UCSD-AML1 (cell line): ENCODE measurements at regions not wholly inside any gene's neighbourhood (a gene's known extent, or its start where the extent isn't known, plus 50 kb on each side); places are given as distances from the start of the nearest gene placed in this dataset.
"Not testable (repeated sequence)": the region's sequence is repeated elsewhere in the genome, so short reads cannot be mapped to it uniquely, and the experiment has no call there.

Experiments
- DNase-seq: peaks from one replicate; lab custom pipeline; 2025; ENCODE audit not compliant: unreplicated experiment; lab: John Stamatoyannopoulos, UW

DNA sequence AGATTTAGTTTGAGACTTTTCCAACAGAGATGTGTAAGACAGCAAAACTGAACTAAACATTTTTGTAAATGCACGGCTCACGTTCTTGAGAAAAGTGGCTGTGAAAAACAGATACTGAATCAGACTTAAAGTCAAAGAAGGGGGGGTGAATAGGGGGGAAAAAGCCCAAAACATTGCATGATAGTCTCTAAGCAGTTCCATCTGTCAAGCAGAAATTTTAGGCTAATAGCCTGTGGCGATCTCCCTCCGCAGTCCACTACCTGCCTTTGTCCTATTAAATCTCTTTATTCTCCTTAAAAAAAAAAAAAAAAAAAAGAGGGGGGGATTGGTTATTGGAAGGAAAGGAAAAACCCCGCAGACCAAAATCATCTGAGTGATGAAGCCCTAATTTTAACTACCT, 217.6 kb upstream of the NFIA start:
- no peak for DNase-seq

GRCh38 chr1:60863131-60863530, 219.2 kb upstream of the NFIA start:
- DNase-seq: no peak

- no peak for DNase-seq
Measured at GRCh38 chr1:60861961-60862567, 220.3 kb upstream of the NFIA start.

- no peak for DNase-seq
Measured at GRCh38 chr1:60859111-60859510, 223.2 kb upstream of the NFIA start.

DNA sequence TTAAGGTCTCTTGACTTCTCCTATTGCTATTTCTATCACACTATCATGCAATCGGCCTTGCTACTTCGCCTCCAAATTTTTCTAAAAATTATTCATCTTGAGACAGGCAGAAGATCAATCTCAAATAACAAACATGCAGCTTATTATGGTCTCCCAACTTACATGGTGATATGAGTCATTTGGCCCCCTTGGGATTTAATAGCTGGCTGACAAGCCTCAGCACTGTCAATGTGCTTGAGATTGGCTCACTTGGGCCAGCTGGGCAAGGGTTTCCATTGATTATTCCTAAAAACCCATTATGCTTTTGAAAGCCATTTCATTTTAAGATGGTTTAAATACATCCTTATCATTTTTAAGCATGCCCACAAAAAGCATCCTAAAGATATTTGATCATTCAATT, 224.5 kb upstream of the NFIA start:
- no peak for DNase-seq

- DNase-seq: no peak
Measured at GRCh38 chr1:60850084-60850483, 232.3 kb upstream of the NFIA start.

DNA sequence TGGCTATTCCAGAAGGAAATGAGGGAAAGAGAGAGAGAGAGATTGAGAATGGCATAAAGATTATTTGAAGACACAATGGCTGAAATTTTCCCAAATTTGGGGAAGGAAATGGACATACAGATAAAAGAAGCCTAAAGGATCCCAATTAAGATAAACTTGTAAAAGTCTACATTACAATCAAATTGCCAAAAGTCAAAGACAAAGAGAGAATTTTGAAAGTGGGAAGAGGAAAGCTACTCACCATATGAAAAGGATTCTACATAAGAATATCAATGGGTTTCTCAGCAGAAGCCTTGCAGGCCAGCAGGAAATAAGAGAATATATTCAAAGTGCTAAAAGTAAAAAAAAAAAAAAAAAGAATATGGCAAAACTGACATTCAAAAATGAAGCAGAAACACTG, 233.0 kb upstream of the NFIA start:
- no peak for DNase-seq

GRCh38 chr1:60848583-60849188, 233.7 kb upstream of the NFIA start:
- no peak for DNase-seq

GRCh38 chr1:60847855-60848582, 234.3 kb upstream of the NFIA start:
- DNase-seq: no peak

GRCh38 chr1:60847391-60847790, 235.0 kb upstream of the NFIA start:
- no peak for DNase-seq

GRCh38 chr1:60845659-60846058, 236.7 kb upstream of the NFIA start:
- DNase-seq: not testable (repeated sequence)

GRCh38 chr1:60842304-60842703, 240.1 kb upstream of the NFIA start:
- no peak for DNase-seq

DNA sequence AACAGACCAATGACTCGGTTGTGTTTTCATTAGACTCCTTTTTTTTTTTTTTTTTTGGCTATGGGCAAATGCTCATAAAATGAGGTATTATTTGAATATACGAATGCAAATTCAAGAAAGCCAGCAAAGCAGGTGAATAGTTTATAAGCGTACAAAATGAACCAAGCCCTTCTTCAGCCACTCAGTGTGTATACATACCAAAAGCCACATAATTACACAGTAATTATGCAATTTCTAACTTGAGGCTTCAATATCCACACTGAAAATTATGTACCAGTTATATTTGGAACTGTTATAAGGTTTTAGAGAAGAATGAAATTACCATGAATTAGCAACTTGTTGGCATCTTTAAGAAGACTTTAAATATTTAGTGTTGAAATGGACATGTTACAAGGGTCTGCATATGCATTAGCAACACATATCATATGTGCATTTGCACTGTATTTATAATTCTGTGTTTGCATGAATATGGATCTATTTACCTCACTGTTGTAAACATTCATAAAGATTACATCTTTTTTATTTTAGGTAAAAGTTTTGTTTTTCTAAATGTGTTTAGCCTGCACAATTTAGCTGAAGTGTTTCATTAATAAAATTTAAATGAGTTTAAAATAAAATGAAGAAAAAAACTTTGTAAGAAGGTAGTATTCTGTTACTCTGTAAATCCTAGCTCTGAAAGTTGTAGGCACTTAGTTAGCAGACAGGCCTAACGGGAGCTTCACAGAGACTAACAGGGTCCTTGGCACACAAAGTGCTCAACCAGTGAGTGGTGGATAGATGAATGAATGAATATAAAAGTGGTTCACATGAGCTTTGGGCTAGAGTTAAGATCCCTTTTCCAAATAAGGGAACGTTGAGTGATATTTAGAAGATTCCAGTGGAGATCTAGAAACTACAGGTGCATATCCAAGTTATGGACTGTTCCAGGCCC, 241.0 kb upstream of the NFIA start:
- no peak for DNase-seq

DNA sequence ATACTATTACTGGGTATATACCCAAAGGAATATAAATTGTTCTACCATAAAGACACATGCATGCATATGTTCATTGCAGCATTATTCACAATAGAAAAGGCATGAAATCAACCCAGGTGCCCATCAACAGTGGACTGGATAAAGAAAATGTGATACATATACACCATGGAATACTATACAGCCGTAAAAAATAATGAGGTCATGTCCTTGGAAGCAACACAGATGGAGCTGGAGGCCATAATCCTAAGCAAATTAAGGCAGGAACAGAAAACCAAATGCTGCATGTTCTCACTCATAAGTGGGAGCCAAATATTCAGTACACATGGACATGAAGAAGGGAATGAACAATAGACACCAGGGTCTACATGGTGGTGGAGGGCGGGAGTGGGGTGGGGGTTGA, 241.9 kb upstream of the NFIA start:
- not testable (repeated sequence) for DNase-seq

DNA sequence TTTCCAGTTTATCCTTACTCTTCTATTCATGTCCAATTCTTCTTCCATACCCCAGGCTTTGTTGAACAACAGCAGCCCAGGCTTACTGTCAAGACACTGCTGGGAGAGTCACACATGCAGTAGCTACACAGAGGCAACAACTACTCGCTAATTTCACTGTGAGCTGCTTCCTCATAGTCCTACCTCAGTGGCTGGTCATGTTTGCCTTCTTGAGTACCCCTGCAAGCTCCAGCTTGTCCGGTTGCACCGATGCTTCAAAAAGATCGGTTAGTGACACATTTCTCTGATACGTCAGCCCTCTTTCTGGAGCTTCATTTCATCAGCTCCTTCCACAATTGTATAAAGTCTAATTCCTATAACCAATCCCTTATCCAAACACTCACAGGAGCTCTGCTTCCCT, 246.7 kb upstream of the NFIA start:
- no peak for DNase-seq

- DNase-seq: no peak
Measured at GRCh38 chr1:60833173-60833572, 249.2 kb upstream of the NFIA start.

DNA sequence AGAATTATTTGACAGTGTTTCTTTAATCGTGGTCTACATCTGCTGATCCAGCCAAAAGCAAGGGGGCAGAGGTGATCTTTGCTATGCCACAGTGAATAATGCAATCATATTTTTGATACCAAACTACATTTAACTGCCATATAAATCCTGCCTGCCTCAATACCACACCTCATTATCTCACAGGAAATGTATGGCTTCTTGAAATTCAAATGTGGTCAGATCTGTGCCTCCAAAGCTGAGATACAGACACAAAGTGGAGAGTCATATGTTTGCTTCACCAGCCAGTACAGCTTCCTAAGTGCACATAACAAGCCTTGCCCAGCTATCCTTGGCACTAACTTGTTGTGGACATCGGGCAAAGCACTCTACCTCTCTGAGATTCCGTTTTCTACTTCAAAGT, 250.0 kb upstream of the NFIA start:
- no peak for DNase-seq

DNA sequence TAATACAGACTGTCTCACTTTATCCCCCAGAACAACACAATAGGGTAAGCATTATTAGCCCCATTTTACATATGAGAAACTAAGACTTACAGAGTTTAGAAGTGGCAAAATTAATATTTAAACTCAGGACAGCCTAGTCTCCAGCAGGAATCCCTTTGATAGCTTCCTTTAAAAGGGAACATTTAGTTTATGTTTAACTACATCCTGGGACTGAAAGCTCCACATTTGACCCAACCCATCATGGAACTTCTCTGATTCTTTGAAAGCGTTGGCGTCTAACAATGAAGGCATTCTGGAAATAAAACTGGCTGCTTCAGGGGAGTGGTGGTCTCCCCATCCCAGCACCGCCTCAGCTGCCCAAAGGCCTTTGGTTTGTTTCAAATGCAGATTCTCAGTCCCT, 250.6 kb upstream of the NFIA start:
- DNase-seq: no peak

GRCh38 chr1:60828944-60829343, 253.4 kb upstream of the NFIA start:
- no peak for DNase-seq

GRCh38 chr1:60826320-60827094, 255.9 kb upstream of the NFIA start:
- DNase-seq: no peak

DNA sequence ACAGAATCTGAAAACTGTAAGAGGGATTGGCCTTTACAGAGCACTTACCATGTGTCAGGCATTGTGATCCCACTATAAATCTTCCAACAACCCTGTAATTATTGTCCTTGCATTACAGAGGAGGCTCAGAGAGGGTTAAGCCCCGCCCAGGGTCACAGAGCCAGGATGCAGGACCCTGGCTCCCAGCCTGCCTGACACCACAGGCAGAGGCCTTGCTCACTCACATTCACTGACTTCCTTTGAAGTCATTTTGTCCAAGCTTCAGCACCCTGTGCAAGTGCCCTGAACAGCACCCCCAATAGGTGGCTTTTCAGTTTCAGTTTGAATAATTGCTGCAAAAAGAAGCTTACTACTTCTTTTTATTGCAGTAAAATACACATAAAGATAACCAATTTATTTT, 256.8 kb upstream of the NFIA start:
- DNase-seq: no peak
